Ovary (tissue), 3 donors: ENCODE measurements at regions not wholly inside any gene's neighbourhood (a gene's known extent, or its start where the extent isn't known, plus 50 kb on each side); places are given as distances from the start of the nearest gene placed in this dataset.

Experiments used
- CTCF ChIP-seq, 3 donors: fragments of 450-650 bp in 2 of 3; fragments of 200-600 bp in 1 of 3; IDR thresholded peaks; one replicate each; pipeline versions ENCODE4 v1.5.1 to v1.8.0; 2016 to 2022; ENCODE audit warnings: antibody characterized with exemption in 3 of 3, mild to moderate bottlenecking in 1 of 3
- EP300 ChIP-seq: sonication (generic); formaldehyde crosslinking; IDR thresholded peaks from one replicate; pipeline ENCODE4 v1.6.1; 2017; ENCODE audit warnings: antibody characterized with exemption
- POLR2A ChIP-seq: fragments of 450-650 bp; IDR thresholded peaks from one replicate; pipeline ENCODE4 v1.6.1; 2017; ENCODE audit warnings: antibody characterized with exemption, mild to moderate bottlenecking, moderate library complexity
- donor health status: DM: no; HTN: no; CAD: no.

GRCh38 chr4:72895408-72895807 is 174.1 kb downstream of the COX18 start:
- TF ChIP-seq EP300 (no peak), CTCF (IDR thresholded peaks at IDR 0.05) (no peak), POLR2A (no peak)
